ENCODE measurements at regions not wholly inside any gene's neighbourhood (a gene's known extent, or its start where the extent isn't known, plus 50 kb on each side); places are given as distances from the start of the nearest gene placed in this dataset.

GRCh38 chr17:71677439-71677838 is 443.4 kb upstream of the SOX9 start:
- FAIRE-seq, result no peak

- FAIRE-seq, result no peak
Measured at GRCh38 chr17:71679832-71680231, 441.0 kb upstream of the SOX9 start.

- FAIRE-seq, result no peak
Measured at GRCh38 chr17:71681427-71682173, 439.2 kb upstream of the SOX9 start.

GRCh38 chr17:71682174-71682494 is 438.7 kb upstream of the SOX9 start:
- no peak for FAIRE-seq

- no peak for FAIRE-seq
Measured at GRCh38 chr17:71689782-71690181, 431.0 kb upstream of the SOX9 start.

GRCh38 chr17:71699907-71700306 is 420.9 kb upstream of the SOX9 start:
- FAIRE-seq, result no peak

- no peak for FAIRE-seq
Measured at GRCh38 chr17:71703701-71704100, 417.1 kb upstream of the SOX9 start.

- FAIRE-seq, result no peak
Measured at GRCh38 chr17:71709271-71709890, 411.4 kb upstream of the SOX9 start.

- FAIRE-seq, result no peak
Measured at GRCh38 chr17:71709946-71710345, 410.9 kb upstream of the SOX9 start.

GRCh38 chr17:71710816-71711215 is 410.0 kb upstream of the SOX9 start:
- no peak for FAIRE-seq

GRCh38 chr17:71713846-71714245 is 407.0 kb upstream of the SOX9 start:
- no peak for FAIRE-seq

GRCh38 chr17:71724339-71724738 is 396.5 kb upstream of the SOX9 start:
- FAIRE-seq, result no peak

GRCh38 chr17:71725811-71726210 is 395.0 kb upstream of the SOX9 start:
- FAIRE-seq, result no peak

GRCh38 chr17:71726341-71726740 is 394.5 kb upstream of the SOX9 start:
- no peak for FAIRE-seq

- FAIRE-seq, result no peak
Measured at GRCh38 chr17:71727292-71727691, 393.5 kb upstream of the SOX9 start.

- FAIRE-seq, result no peak
Measured at GRCh38 chr17:71727723-71728122, 393.1 kb upstream of the SOX9 start.

- no peak for FAIRE-seq
Measured at GRCh38 chr17:71730871-71731270, 389.9 kb upstream of the SOX9 start.

- FAIRE-seq, result no peak
Measured at GRCh38 chr17:71735893-71736292, 384.9 kb upstream of the SOX9 start.

GRCh38 chr17:71740866-71741265 is 380.0 kb upstream of the SOX9 start:
- FAIRE-seq, result no peak

- FAIRE-seq, result no peak
Measured at GRCh38 chr17:71741836-71742235, 379.0 kb upstream of the SOX9 start.

- FAIRE-seq, result no peak
Measured at GRCh38 chr17:71748872-71749271, 371.9 kb upstream of the SOX9 start.

- no peak for FAIRE-seq
Measured at GRCh38 chr17:71753070-71753469, 367.8 kb upstream of the SOX9 start.

GRCh38 chr17:71757156-71757555 is 363.7 kb upstream of the SOX9 start:
- FAIRE-seq, result no peak

GRCh38 chr17:71757956-71758355 is 362.9 kb upstream of the SOX9 start:
- FAIRE-seq, result peak; percentile 99
